GM23338 (cell line): ENCODE measurements at regions not wholly inside any gene's neighbourhood (a gene's known extent, or its start where the extent isn't known, plus 50 kb on each side); places are given as distances from the start of the nearest gene placed in this dataset.

ENCODE experiments used
- CREB1 ChIP-seq: fragments of 250-450 bp; sonication (Bioruptor Pico); IDR thresholded peaks from 2 replicates; pipeline ENCODE4 v1.5.0; 2020; ENCODE audit warnings: low read depth, mild to moderate bottlenecking, moderate library complexity
- EZH2 ChIP-seq: fragments of 200-600 bp; sonication (generic); IDR thresholded peaks from one replicate; pipeline ENCODE4 v1.8.0; 2017; ENCODE audit warnings: antibody characterized with exemption, mild to moderate bottlenecking, low read depth; ENCODE audit not compliant: unreplicated experiment
- EZH2phosphoT487 ChIP-seq: fragments of 200-600 bp; sonication (generic); IDR thresholded peaks from one replicate; pipeline ENCODE4 v1.8.1; 2018; ENCODE audit warnings: antibody characterized with exemption; ENCODE audit not compliant: unreplicated experiment
- NANOG ChIP-seq: IDR thresholded peaks from 2 replicates; pipeline ENCODE4 v1.6.1; 2016; ENCODE audit warnings: antibody characterized with exemption, borderline replicate concordance
- STAT1 ChIP-seq: IDR thresholded peaks from one replicate; pipeline ENCODE4 v1.6.1; 2016; ENCODE audit warnings: antibody characterized with exemption; ENCODE audit not compliant: unreplicated experiment
- ZNF114 ChIP-seq: fragments of 250-450 bp; sonication (Bioruptor Pico); IDR thresholded peaks from 2 replicates; pipeline ENCODE4 v1.5.0; 2020; ENCODE audit warnings: mild to moderate bottlenecking, moderate library complexity
- ZNF331 ChIP-seq: fragments of 250-450 bp; sonication (Bioruptor Pico); IDR thresholded peaks from 2 replicates; pipeline ENCODE4 v1.5.0; 2020; ENCODE audit warnings: low read depth, mild to moderate bottlenecking, moderate library complexity
- TF ChIP-seq, protein P1 (sequence below): fragments of 250-450 bp; sonication (Bioruptor Pico); IDR thresholded peaks from 2 replicates; pipeline ENCODE4 v1.5.0; 2020; ENCODE audit warnings: mild to moderate bottlenecking, moderate library complexity
- TF ChIP-seq, protein P2 (sequence below): IDR thresholded peaks from one replicate; pipeline ENCODE4 v1.6.1; 2018; ENCODE audit warnings: antibody characterized with exemption; ENCODE audit not compliant: unreplicated experiment

DNA sequence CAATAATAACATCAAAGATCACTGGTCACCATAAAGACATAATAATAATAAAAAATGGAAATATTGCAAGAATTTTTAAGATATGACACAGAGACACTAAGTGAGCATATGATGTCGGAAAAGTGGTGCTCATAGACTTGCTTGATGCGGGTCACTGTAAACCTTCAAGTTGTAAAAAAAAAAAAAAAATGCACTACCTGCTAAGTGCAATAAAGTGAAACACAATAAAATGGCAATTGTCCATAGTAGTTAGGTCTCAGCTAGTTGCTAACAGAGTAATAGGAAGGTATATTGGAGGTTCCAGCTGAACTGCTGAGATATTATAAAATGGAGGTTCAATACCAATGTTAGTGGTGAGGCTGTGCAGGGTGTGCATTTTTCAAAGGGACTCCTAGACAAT, 146.6 kb upstream of the MRPS22 start (continued):
- TF ChIP-seq, protein P1, sequence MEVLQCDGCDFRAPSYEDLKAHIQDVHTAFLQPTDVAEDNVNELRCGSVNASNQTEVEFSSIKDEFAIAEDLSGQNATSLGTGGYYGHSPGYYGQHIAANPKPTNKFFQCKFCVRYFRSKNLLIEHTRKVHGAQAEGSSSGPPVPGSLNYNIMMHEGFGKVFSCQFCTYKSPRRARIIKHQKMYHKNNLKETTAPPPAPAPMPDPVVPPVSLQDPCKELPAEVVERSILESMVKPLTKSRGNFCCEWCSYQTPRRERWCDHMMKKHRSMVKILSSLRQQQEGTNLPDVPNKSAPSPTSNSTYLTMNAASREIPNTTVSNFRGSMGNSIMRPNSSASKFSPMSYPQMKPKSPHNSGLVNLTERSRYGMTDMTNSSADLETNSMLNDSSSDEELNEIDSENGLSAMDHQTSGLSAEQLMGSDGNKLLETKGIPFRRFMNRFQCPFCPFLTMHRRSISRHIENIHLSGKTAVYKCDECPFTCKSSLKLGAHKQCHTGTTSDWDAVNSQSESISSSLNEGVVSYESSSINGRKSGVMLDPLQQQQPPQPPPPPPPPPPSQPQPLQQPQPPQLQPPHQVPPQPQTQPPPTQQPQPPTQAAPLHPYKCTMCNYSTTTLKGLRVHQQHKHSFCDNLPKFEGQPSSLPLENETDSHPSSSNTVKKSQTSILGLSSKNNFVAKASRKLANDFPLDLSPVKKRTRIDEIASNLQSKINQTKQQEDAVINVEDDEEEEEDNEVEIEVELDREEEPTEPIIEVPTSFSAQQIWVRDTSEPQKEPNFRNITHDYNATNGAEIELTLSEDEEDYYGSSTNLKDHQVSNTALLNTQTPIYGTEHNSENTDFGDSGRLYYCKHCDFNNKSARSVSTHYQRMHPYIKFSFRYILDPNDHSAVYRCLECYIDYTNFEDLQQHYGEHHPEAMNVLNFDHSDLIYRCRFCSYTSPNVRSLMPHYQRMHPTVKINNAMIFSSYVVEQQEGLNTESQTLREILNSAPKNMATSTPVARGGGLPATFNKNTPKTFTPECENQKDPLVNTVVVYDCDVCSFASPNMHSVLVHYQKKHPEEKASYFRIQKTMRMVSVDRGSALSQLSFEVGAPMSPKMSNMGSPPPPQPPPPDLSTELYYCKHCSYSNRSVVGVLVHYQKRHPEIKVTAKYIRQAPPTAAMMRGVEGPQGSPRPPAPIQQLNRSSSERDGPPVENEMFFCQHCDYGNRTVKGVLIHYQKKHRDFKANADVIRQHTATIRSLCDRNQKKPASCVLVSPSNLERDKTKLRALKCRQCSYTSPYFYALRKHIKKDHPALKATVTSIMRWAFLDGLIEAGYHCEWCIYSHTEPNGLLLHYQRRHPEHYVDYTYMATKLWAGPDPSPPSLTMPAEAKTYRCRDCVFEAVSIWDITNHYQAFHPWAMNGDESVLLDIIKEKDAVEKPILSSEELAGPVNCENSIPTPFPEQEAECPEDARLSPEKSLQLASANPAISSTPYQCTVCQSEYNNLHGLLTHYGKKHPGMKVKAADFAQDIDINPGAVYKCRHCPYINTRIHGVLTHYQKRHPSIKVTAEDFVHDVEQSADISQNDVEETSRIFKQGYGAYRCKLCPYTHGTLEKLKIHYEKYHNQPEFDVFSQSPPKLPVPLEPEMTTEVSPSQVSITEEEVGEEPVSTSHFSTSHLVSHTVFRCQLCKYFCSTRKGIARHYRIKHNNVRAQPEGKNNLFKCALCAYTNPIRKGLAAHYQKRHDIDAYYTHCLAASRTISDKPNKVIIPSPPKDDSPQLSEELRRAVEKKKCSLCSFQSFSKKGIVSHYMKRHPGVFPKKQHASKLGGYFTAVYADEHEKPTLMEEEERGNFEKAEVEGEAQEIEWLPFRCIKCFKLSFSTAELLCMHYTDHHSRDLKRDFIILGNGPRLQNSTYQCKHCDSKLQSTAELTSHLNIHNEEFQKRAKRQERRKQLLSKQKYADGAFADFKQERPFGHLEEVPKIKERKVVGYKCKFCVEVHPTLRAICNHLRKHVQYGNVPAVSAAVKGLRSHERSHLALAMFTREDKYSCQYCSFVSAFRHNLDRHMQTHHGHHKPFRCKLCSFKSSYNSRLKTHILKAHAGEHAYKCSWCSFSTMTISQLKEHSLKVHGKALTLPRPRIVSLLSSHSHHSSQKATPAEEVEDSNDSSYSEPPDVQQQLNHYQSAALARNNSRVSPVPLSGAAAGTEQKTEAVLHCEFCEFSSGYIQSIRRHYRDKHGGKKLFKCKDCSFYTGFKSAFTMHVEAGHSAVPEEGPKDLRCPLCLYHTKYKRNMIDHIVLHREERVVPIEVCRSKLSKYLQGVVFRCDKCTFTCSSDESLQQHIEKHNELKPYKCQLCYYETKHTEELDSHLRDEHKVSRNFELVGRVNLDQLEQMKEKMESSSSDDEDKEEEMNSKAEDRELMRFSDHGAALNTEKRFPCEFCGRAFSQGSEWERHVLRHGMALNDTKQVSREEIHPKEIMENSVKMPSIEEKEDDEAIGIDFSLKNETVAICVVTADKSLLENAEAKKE (CRISPR knock-in tag) = no peak
- TF ChIP-seq EZH2phosphoT487 (no peak), EZH2 (no peak), STAT1 (no peak), ZNF331 (no peak), NANOG (no peak), CREB1 (CRISPR knock-in tag) (no peak), ZNF114 (CRISPR knock-in tag) (no peak)
- TF ChIP-seq, protein P2, sequence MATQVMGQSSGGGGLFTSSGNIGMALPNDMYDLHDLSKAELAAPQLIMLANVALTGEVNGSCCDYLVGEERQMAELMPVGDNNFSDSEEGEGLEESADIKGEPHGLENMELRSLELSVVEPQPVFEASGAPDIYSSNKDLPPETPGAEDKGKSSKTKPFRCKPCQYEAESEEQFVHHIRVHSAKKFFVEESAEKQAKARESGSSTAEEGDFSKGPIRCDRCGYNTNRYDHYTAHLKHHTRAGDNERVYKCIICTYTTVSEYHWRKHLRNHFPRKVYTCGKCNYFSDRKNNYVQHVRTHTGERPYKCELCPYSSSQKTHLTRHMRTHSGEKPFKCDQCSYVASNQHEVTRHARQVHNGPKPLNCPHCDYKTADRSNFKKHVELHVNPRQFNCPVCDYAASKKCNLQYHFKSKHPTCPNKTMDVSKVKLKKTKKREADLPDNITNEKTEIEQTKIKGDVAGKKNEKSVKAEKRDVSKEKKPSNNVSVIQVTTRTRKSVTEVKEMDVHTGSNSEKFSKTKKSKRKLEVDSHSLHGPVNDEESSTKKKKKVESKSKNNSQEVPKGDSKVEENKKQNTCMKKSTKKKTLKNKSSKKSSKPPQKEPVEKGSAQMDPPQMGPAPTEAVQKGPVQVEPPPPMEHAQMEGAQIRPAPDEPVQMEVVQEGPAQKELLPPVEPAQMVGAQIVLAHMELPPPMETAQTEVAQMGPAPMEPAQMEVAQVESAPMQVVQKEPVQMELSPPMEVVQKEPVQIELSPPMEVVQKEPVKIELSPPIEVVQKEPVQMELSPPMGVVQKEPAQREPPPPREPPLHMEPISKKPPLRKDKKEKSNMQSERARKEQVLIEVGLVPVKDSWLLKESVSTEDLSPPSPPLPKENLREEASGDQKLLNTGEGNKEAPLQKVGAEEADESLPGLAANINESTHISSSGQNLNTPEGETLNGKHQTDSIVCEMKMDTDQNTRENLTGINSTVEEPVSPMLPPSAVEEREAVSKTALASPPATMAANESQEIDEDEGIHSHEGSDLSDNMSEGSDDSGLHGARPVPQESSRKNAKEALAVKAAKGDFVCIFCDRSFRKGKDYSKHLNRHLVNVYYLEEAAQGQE = no peak
